ENCODE measurements at regions not wholly inside any gene's neighbourhood (a gene's known extent, or its start where the extent isn't known, plus 50 kb on each side); places are given as distances from the start of the nearest gene placed in this dataset.

- TF ChIP-seq, protein P1, sequence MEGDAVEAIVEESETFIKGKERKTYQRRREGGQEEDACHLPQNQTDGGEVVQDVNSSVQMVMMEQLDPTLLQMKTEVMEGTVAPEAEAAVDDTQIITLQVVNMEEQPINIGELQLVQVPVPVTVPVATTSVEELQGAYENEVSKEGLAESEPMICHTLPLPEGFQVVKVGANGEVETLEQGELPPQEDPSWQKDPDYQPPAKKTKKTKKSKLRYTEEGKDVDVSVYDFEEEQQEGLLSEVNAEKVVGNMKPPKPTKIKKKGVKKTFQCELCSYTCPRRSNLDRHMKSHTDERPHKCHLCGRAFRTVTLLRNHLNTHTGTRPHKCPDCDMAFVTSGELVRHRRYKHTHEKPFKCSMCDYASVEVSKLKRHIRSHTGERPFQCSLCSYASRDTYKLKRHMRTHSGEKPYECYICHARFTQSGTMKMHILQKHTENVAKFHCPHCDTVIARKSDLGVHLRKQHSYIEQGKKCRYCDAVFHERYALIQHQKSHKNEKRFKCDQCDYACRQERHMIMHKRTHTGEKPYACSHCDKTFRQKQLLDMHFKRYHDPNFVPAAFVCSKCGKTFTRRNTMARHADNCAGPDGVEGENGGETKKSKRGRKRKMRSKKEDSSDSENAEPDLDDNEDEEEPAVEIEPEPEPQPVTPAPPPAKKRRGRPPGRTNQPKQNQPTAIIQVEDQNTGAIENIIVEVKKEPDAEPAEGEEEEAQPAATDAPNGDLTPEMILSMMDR (IDR thresholded peaks at IDR 0.05) = no peak
- no peak for TF ChIP-seq POLR2A (IDR thresholded peaks at IDR 0.05)
Observed at GRCh38 chr6:48641544-48641943, 530.5 kb upstream of the PTCHD4 start.
